Jurkat, Clone E6-1 (cell line): ENCODE measurements at regions not wholly inside any gene's neighbourhood (a gene's known extent, or its start where the extent isn't known, plus 50 kb on each side); places are given as distances from the start of the nearest gene placed in this dataset.

Experiments
- DNase-seq: peaks from one replicate; pipeline ENCODE4 v3.0.0-alpha.2; 2011; ENCODE audit warnings: low read depth, low spot score
- H3K4me3 ChIP-seq: 2 replicates; pipeline ENCODE4 v1.5.1; 2011; ENCODE audit warnings: mild to moderate bottlenecking, low read length, control low read depth, moderate library complexity

GRCh38 chr17:68710035-68710780, 109.0 kb upstream of the FAM20A start:
- H3K4me3 ChIP-seq, result no peak overlapping the region
- DNase-seq, result no peak

- no peak for DNase-seq
- no peak overlapping the region for H3K4me3 ChIP-seq
These were observed 108.3 kb upstream of the FAM20A start for GRCh38 chr17:68709461-68709860.

GRCh38 chr17:68707031-68707430, 105.9 kb upstream of the FAM20A start:
- no peak overlapping the region for H3K4me3 ChIP-seq
- DNase-seq, result no peak

GRCh38 chr17:68706356-68706920, 105.3 kb upstream of the FAM20A start:
- DNase-seq, result no peak
- H3K4me3 ChIP-seq, result no peak overlapping the region

- DNase-seq, result no peak
- no peak overlapping the region for H3K4me3 ChIP-seq
These were observed 104.5 kb upstream of the FAM20A start for GRCh38 chr17:68705714-68706076.

- DNase-seq, result no peak
- no peak overlapping the region for H3K4me3 ChIP-seq
These were observed 103.9 kb upstream of the FAM20A start for GRCh38 chr17:68704871-68705713.

- DNase-seq, result no peak
- H3K4me3 ChIP-seq, result no peak overlapping the region
These were observed 99.9 kb upstream of the FAM20A start for GRCh38 chr17:68701046-68701445.

- no peak overlapping the region for H3K4me3 ChIP-seq
- no peak for DNase-seq
These were observed 99.3 kb upstream of the FAM20A start for GRCh38 chr17:68700421-68700820.

- no peak for DNase-seq
- no peak overlapping the region for H3K4me3 ChIP-seq
These were observed 98.8 kb upstream of the FAM20A start for GRCh38 chr17:68699936-68700335.

- DNase-seq, result no peak
- H3K4me3 ChIP-seq, result no peak overlapping the region
These were observed 97.6 kb upstream of the FAM20A start for GRCh38 chr17:68698746-68699145.

- H3K4me3 ChIP-seq, result no peak overlapping the region
- no peak for DNase-seq
These were observed 96.7 kb upstream of the FAM20A start for GRCh38 chr17:68697850-68698361.

GRCh38 chr17:68695659-68696058, 94.5 kb upstream of the FAM20A start:
- DNase-seq, result no peak
- H3K4me3 ChIP-seq, result no peak overlapping the region

GRCh38 chr17:68694791-68695485, 93.8 kb upstream of the FAM20A start:
- DNase-seq, result no peak
- no peak overlapping the region for H3K4me3 ChIP-seq

GRCh38 chr17:68693896-68694295, 92.7 kb upstream of the FAM20A start:
- H3K4me3 ChIP-seq, result no peak overlapping the region
- DNase-seq, result no peak

GRCh38 chr17:68693466-68693865, 92.3 kb upstream of the FAM20A start:
- no peak for DNase-seq
- no peak overlapping the region for H3K4me3 ChIP-seq

- no peak overlapping the region for H3K4me3 ChIP-seq
- DNase-seq, result no peak
These were observed 85.2 kb upstream of the FAM20A start for GRCh38 chr17:68686108-68686988.

GRCh38 chr17:68684949-68685357, 83.8 kb upstream of the FAM20A start:
- no peak overlapping the region for H3K4me3 ChIP-seq
- no peak for DNase-seq

- no peak for DNase-seq
- H3K4me3 ChIP-seq, result no peak overlapping the region
These were observed 81.7 kb upstream of the FAM20A start for GRCh38 chr17:68682903-68683302.

- no peak overlapping the region for H3K4me3 ChIP-seq
- DNase-seq, result no peak
These were observed 78.7 kb upstream of the FAM20A start for GRCh38 chr17:68679882-68680281.
